ENCODE measurements at regions not wholly inside any gene's neighbourhood (a gene's known extent, or its start where the extent isn't known, plus 50 kb on each side); places are given as distances from the start of the nearest gene placed in this dataset.

DNA sequence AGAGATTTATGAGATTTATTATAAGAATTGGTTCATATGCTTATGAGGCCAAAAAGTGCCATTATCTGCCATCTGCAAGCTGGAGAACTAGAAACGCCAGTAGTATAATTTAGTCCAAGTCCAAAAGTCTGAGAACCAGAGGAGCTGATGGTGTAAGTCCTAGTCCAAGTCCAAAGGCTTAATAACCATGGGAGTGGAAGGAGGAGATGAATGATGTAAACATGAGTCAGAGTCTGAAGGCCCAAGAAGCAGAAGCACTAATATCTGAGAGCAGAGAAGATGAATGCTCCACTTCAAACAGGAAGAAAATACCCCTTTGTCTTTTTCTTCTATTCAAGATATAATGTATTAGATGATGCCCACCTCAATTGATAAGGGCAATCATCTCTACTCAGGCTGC is 185.7 kb downstream of the CGGBP1 start:
- no peaks in the 10 kb centered on the region for H3K27me3 Mint-ChIP-seq (ENCODE audit: insufficient read depth, unreplicated experiment)
- Histone ChIP-seq H3K9me3 (no peaks in the 10 kb centered on the region), H3K4me1 (no peaks in the 10 kb centered on the region), H3K27me3 (replicated peaks; ENCODE audit: control insufficient read depth, insufficient read depth, low read length) (no peaks in the 10 kb centered on the region), H3K4me3 (ENCODE audit: low read depth, low read length) (no peak overlapping the region), H3K36me3 (ENCODE audit: control insufficient read depth, insufficient read depth, low read length) (no peaks in the 10 kb centered on the region)
- no peak for DNase-seq
- H3K4me1 Mint-ChIP-seq (ENCODE audit: low read depth, unreplicated experiment): no peaks in the 10 kb centered on the region
- H3K36me3 Mint-ChIP-seq (ENCODE audit: insufficient read depth, unreplicated experiment): no peaks in the 10 kb centered on the region
- TF ChIP-seq, protein P1, sequence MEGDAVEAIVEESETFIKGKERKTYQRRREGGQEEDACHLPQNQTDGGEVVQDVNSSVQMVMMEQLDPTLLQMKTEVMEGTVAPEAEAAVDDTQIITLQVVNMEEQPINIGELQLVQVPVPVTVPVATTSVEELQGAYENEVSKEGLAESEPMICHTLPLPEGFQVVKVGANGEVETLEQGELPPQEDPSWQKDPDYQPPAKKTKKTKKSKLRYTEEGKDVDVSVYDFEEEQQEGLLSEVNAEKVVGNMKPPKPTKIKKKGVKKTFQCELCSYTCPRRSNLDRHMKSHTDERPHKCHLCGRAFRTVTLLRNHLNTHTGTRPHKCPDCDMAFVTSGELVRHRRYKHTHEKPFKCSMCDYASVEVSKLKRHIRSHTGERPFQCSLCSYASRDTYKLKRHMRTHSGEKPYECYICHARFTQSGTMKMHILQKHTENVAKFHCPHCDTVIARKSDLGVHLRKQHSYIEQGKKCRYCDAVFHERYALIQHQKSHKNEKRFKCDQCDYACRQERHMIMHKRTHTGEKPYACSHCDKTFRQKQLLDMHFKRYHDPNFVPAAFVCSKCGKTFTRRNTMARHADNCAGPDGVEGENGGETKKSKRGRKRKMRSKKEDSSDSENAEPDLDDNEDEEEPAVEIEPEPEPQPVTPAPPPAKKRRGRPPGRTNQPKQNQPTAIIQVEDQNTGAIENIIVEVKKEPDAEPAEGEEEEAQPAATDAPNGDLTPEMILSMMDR (IDR thresholded peaks at IDR 0.05; ENCODE audit: insufficient read depth in 1 of 2, low read depth in 1 of 2, low read length in 1 of 2, severe bottlenecking in 1 of 2, unreplicated experiment in 1 of 2): no peak
- H3K27ac Mint-ChIP-seq (ENCODE audit: unreplicated experiment): no peak overlapping the region
- BruUV-seq (replicated peaks): no TSS peak
- CTCF ChIA-PET: no interaction called here
- POLR2A ChIA-PET: no interaction called here
- peaks cover 14% of the 10 kb centered on the region for H3K9me3 Mint-ChIP-seq (ENCODE audit: unreplicated experiment)
- intact Hi-C loops (cut with micrococcal nuclease; ENCODE audit: unreplicated experiment): no loop called here
- H3K4me3 Mint-ChIP-seq (ENCODE audit: unreplicated experiment): no peak overlapping the region

DNA sequence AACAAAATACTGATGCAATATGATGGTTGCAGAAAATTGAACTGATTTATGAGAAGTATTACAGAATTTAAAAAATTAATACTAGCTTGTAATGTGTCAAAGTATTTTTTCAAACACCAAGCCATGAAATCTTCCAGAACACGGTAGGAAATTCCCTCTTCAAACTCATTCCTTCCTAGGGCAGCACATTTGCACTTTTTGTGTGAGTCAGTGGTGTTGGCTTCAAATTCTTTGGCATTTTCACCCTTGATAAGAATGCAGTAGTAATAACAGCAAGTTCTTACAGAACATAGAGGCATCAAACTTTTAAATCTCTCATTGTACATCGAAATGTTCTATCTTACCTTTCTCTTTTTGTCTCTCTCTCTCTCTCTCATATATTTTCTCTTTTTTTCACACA is 191.8 kb downstream of the CGGBP1 start:
- TF ChIP-seq, protein P1 (IDR thresholded peaks at IDR 0.05; ENCODE audit: insufficient read depth in 1 of 2, low read depth in 1 of 2, low read length in 1 of 2, severe bottlenecking in 1 of 2, unreplicated experiment in 1 of 2): no peak
- H3K4me1 Mint-ChIP-seq (ENCODE audit: low read depth, unreplicated experiment): no peaks in the 10 kb centered on the region
- H3K36me3 ChIP-seq (ENCODE audit: control insufficient read depth, insufficient read depth, low read length): no peaks in the 10 kb centered on the region
- no peaks in the 10 kb centered on the region for H3K27me3 ChIP-seq (replicated peaks; ENCODE audit: control insufficient read depth, insufficient read depth, low read length)
- H3K4me3 Mint-ChIP-seq (ENCODE audit: unreplicated experiment): no peak overlapping the region
- H3K27ac Mint-ChIP-seq (ENCODE audit: unreplicated experiment): no peak overlapping the region
- H3K36me3 Mint-ChIP-seq (ENCODE audit: insufficient read depth, unreplicated experiment): no peaks in the 10 kb centered on the region
- H3K9me3 Mint-ChIP-seq (ENCODE audit: unreplicated experiment): peaks cover 13% of the 10 kb centered on the region
- no TSS peak for BruUV-seq (replicated peaks)
- intact Hi-C loops (cut with micrococcal nuclease; ENCODE audit: unreplicated experiment): no loop called here
- CTCF ChIA-PET: no interaction called here
- peaks cover 3% of the 10 kb centered on the region for H3K27me3 Mint-ChIP-seq (ENCODE audit: insufficient read depth, unreplicated experiment)
- POLR2A ChIA-PET: no interaction called here
- no peaks in the 10 kb centered on the region for H3K4me1 ChIP-seq
- no peak overlapping the region for H3K4me3 ChIP-seq (ENCODE audit: low read depth, low read length)
- DNase-seq: no peak
- no peaks in the 10 kb centered on the region for H3K9me3 ChIP-seq

DNA sequence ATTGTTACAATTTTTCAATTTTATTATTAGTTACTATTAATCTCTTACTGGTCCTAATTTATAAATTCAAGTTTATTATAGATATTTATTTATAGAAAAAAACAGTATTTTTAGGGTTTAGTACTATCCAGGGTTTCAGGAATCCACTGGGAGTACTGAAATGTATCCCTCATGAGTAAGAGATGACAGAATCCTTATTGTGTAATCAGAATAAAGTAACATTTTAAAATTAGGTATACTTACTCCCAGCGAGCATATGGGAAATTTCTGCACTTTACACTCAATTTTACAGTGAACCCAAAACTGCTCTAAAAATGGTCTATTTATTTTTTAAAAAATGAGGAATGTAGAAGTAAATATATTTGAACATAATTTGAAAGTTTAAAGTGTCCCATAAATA is 202.7 kb downstream of the CGGBP1 start:
- BruUV-seq (replicated peaks): no TSS peak
- Mint-ChIP-seq H3K27ac (ENCODE audit: unreplicated experiment) (no peak overlapping the region), H3K36me3 (ENCODE audit: insufficient read depth, unreplicated experiment) (no peaks in the 10 kb centered on the region), H3K4me3 (ENCODE audit: unreplicated experiment) (no peak overlapping the region), H3K27me3 (ENCODE audit: insufficient read depth, unreplicated experiment) (peaks cover 2% of the 10 kb centered on the region), H3K9me3 (ENCODE audit: unreplicated experiment) (no peaks in the 10 kb centered on the region), H3K4me1 (ENCODE audit: low read depth, unreplicated experiment) (no peaks in the 10 kb centered on the region)
- ChIA-PET CTCF (no interaction called here), POLR2A (no interaction called here)
- no peaks in the 10 kb centered on the region for H3K9me3 ChIP-seq
- no peak for DNase-seq
- no peak overlapping the region for H3K4me3 ChIP-seq (ENCODE audit: low read depth, low read length)
- no peaks in the 10 kb centered on the region for H3K36me3 ChIP-seq (ENCODE audit: control insufficient read depth, insufficient read depth, low read length)
- H3K27me3 ChIP-seq (replicated peaks; ENCODE audit: control insufficient read depth, insufficient read depth, low read length): no peaks in the 10 kb centered on the region
- no peaks in the 10 kb centered on the region for H3K4me1 ChIP-seq
- intact Hi-C loops (cut with micrococcal nuclease; ENCODE audit: unreplicated experiment): no loop called here
- TF ChIP-seq, protein P1 (IDR thresholded peaks at IDR 0.05; ENCODE audit: insufficient read depth in 1 of 2, low read depth in 1 of 2, low read length in 1 of 2, severe bottlenecking in 1 of 2, unreplicated experiment in 1 of 2): no peak

All from Caco-2 (cell line).